ENCODE measurements at regions not wholly inside any gene's neighbourhood (a gene's known extent, or its start where the extent isn't known, plus 50 kb on each side); places are given as distances from the start of the nearest gene placed in this dataset.
A peak's percentile ranks its signal among the peaks of the same experiment; 100 is the strongest.

- peak; percentile 94 for TF ChIP-seq CTCF (conservative IDR thresholded peaks at IDR 0.05; ENCODE audit: low read length)
- no peak for TF ChIP-seq EZH2phosphoT487 (IDR thresholded peaks at IDR 0.05; ENCODE audit: borderline replicate concordance)
Observed at GRCh38 chr1:181189691-181190363, 101.3 kb downstream of the IER5 start.

All from Loucy (cell line).